HL-60/S4 treated with retinoic acid at 250 ng/mL for 4 days and 3 days (cell line): ENCODE measurements at regions not wholly inside any gene's neighbourhood (a gene's known extent, or its start where the extent isn't known, plus 50 kb on each side); places are given as distances from the start of the nearest gene placed in this dataset.

Experiments
- in situ Hi-C: fragments of 300-500 bp; cut with MboI; formaldehyde crosslinking; loops from 2 replicates; pipeline ENCODE4 v1.7.0; 2022; ENCODE audit warnings: low sequenced_read_pairs

- in situ Hi-C loops = loop anchor here (25.0 kb wide), 1 partner anchor 297 kb away; the partner anchor contains the start of gene RXFP2
These were observed 240.4 kb downstream of the B3GLCT start for GRCh38 chr13:31440132-31440531.

DNA sequence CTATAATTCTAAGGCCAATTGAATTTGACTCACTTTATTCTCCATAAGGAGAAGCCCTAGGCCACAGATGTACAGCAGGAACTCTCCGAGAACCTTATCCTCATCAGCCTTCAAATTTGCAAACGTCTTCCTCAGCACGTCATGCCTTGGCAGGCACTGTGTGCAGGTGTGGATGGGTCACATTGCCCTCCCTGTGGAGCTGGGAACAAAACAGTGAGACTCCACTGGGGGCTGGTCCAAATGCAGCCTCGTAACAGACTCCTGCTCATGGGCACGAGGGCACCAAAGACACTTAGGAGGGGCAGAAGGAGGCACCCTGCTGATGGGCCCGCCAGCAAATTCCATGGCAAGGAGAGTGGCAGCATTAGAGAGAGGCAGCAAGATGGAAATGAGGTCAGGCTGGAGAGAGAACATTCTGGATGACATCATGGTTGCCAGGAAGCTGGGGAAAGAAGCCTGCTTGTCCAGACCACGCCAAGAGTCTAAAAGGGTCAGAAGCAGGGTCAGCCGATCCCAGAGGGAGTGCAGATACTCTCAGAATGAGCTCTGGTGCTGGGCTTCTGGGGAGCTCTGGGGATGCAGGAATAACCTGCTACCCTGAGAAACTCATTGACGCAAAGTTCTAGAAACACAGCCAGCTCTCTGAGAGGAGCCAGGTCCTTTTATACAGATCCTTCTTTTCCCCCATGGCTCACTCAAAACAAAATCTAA is 242.2 kb downstream of the B3GLCT start:
- in situ Hi-C loops = loop anchor here (25.0 kb wide), 1 partner anchor 295 kb away; the partner anchor contains the start of gene RXFP2

DNA sequence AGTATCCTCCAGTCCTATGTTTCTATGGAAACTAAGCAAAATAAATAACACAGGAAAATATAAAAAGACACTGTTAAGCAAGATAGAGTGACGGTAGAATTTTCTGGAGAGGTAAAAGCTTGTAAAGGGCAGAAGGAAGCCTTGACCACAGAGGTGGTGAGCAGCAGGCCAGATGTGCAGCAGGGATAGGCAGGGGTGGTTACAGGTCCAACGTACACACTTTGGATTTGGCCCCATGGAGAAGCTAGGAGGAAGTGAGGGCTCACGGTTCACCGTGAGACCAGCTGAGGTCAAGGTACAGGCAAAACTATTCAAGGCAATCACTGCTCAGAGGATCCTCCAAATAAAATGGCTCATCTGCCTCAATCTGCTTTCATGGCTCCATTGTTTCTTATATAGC is 242.8 kb downstream of the B3GLCT start:
- in situ Hi-C loops = loop anchor here (25.0 kb wide), 1 partner anchor 295 kb away; the partner anchor contains the start of gene RXFP2

DNA sequence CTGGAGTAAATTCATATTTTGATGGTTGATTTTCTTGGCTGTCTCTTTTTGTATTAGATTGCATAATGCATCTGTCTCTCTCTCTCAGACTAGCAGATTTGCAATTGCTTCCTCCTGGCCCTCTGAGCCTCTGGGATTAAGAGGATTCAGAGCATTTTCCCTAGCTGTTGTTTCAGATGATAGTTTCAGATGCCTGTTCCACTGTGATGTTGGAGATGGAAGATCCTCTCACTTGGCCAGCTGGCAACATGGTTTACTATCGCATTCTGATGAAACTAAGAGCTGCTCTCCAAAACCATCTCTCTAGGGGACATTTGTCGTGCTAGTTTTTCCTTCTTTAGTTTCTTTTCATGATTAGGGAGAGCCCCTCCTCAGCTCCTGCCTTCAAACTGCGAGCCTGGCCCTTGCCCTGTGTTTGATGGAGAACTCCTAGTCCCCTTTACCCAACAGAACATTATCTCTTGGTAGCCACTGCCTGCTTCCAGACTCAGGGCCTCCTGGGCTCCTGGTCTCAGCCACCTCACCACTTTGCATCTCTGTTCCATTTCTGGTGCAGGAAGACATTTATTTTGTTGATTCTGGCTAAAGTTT is 244.6 kb downstream of the B3GLCT start:
- in situ Hi-C loops = loop anchor here (25.0 kb wide), 1 partner anchor 293 kb away; the partner anchor contains the start of gene RXFP2

GRCh38 chr13:31452525-31452924 is 252.8 kb downstream of the B3GLCT start:
- in situ Hi-C loops = no loop called here

DNA sequence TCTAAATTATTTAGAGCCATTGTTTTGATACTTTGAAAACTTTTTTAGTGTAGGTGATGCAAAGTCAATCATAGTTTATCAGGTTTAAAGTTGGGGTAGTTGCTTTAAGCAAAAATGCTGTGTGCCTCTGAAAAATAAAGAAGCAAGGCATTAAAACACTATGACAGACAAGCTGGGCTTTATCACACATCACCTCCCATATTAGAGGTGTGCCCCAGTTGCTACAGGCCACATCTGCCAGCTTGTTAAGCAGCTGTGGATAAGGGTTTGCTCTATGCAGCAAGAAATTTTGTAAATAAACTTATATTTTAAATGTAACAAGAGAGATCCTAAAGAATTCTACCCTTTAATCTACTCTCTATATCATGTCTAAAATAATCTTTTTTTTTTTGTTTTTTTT is 255.8 kb downstream of the B3GLCT start:
- in situ Hi-C loops = no loop called here

DNA sequence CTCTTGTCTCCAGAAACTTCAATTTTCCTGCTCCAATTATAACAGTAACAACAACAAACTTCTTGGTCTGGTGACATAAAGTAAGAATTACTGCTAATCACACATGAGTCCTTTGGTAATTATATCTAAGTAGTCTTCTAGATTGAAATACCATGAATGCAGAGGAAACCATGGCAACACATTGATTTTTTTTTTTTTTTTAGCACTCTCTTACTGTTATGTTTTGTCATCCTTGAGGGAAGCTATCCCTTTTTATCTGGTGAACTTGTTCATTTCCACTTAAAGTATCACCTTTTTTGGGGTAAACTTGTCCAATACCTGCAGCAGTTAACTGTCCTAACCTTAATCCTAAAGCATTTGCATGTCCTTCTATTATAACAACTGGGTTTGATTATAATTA is 256.3 kb downstream of the B3GLCT start:
- in situ Hi-C loops = no loop called here

DNA sequence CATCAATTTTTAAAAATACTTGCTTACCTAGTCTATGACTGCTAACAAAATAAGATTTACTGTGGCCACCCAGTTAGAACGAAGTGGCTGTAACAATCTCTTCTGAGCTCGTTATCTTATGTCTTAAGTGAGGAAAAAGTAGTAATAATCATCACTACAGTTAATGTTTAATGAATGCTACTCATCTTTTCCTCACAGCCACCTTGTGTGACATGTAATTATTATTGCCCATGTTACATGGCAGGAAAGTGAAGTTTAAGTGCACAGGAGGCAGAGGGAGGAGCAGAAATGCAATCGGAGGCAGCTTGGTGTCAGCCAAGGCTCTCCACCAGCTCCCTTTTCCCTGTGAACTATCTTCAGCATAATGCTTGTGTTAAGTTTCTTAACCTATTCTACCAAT is 260.3 kb downstream of the B3GLCT start:
- in situ Hi-C loops = no loop called here

DNA sequence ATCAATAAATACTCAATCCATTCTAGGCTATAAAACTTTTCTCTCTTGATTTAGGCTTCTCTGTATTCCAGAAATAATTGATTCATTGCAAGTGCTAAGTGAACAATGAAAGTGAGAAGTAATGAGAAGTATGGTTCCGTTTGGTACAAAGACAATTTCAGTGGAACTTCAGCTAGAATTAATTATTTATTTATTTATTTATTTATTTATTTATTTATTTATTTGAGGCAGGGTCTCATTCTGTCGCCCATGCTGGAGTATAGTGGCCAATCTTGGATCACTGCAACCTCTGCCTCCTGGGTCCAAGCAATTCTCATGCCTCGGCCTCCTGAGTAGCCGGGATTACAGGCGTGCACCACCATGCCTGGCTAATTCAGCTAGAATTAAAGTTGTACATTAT is 262.1 kb downstream of the B3GLCT start:
- in situ Hi-C loops = no loop called here

GRCh38 chr13:31462766-31463165 is 263.0 kb downstream of the B3GLCT start:
- in situ Hi-C loops = no loop called here

DNA sequence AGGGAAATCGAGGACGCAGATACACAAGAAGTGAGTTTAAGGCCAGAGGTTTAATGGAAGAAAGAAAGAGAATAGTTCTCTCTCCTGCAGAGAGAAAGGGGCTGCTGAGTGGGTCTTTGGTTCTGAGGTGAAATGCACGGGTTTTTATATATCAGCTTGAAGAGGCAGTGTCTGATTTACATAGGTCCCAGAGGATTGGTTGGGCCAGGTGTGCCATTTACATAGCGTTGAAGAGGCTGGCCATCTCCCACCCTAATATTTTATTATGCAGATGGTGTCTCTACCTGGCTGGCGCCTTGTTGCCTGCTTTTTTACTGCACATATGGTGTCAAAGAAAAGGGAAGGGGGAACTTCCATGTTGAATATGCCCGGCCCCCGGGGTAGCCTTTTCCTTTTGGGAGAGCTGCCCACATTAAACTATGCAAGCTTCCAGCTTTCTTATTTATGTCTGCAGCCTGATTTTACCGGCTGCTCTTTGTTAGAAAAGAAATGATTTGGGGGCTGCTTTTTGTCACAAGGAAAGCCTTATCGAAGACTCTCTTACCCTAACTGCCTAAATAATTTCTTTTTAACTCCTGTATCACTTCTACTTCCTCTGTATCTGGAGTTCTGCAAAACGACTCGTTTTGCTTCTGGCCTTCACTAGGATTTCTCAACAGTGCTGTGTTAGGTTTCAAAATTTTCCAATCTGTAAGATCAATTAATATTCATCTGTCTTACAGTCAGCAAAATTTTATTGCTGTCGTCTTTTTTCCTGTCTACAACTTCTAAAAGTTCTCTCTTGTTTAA is 268.5 kb downstream of the B3GLCT start:
- in situ Hi-C loops = no loop called here

DNA sequence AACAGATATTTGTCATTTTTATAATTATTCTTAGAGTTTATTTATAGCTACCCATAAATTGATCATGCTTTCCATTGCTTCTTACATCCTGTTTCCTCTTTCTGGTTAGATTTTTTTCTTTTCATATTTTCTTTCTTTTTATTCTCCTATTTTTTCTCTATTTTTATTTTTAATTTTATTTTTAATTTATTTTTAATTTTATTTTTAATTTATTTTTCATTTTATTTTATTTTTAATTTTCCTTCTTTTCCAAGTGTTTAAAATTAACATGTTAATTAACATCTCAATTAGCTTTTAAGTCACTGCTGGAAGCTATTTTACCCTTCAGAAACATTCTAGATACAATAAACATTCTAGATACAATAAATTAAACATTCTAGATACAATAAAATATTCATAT is 269.6 kb downstream of the B3GLCT start:
- in situ Hi-C loops = no loop called here

- in situ Hi-C loops = no loop called here
These were observed 263.1 kb upstream of the RXFP2 start for GRCh38 chr13:31476266-31476665.

DNA sequence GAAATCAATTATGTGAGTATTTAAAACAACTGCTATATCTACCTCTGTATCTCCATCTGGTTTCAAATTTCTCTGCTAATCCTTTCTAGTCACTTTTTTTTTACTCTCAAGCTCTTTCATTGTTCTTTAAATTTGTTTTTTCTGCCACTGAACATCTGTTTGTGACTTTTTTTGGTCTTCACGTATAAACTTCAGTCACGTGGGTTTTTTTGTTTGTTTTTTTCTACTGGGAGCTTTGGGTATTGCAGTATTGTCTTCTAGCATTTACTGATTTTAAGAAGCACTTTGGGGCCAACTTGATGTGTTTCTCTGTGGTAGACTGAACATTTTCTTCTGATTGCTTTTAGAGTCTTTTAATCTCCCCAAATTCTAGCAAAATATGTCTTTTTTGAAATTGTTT is 262.6 kb upstream of the RXFP2 start:
- in situ Hi-C loops = no loop called here

- in situ Hi-C loops = no loop called here
These were observed 261.4 kb upstream of the RXFP2 start for GRCh38 chr13:31477961-31478360.

DNA sequence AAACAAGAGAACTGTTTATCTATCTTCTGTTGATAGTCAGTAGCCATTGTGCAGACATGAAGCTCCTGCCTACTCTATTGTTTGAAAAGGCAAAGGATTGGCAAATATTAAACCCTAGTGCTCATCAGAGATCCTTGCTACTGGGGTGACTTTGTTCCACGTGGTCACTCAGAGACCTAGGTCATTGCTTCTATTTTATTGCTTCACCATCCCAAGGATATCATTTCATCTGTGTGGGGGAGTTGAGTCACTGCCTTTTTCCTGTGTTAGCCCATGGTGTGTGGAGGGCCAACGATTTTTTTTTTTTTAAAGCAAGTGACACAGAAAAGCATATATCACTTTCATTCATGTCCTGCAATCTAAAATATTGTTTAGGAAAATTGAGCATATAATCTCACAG is 254.1 kb upstream of the RXFP2 start:
- in situ Hi-C loops = no loop called here

GRCh38 chr13:31485651-31486051 is 253.7 kb upstream of the RXFP2 start:
- in situ Hi-C loops = no loop called here

DNA sequence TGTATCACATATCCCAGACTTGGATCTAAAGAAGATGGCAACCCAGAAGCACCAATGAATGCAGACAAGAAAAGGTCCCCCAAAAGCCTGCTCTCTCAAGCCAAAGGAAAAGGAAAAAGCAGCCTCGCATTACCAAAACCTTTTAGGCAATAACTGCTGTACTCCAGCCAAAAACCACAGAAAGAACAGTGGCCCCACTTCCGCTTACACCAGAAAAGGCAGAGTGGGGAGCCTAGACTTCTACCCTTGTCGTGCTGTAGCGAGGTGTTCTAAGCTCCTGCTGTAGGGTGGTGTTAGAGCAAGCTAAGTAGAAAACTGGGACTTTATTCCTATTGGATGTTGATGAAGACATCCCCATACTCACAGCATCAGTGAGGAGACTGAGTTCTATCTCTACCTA is 244.0 kb upstream of the RXFP2 start:
- in situ Hi-C loops = no loop called here

DNA sequence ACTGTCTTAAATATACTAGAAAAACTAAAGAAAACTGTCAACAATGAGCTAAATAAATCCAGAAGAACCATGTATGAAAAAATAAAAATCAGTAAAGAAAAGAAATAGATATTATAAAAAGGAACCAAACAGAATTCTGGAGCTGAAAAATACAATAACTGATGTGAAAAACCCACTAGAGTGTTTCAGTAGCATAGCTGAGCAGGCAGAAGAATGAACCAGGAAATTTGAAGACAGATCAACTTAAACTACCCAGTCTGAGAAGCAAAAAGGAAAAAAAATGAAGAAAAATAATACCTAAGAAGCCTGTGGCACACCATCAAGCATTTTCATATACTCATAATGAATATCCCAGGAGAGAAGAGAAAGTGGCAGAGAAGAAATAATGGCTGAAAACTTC is 240.1 kb upstream of the RXFP2 start:
- in situ Hi-C loops = no loop called here

DNA sequence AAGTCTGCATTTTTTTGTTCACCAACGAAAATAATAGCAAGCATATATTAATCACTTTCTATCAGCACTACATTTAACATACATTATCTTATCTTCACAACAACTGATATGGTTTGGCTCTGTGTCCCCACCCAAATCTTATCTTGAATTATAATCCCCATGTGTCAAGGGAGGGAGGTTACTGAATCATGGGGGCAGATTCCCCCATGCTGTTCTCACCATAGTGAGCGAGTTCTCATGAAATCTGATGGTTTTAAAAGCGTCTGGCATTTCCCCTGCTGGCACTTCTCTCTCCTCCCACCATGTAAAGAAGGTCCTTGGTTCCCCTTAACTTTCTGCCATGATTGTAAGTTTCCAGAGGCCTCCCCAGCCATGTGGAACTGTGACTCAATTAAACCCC is 235.7 kb upstream of the RXFP2 start:
- in situ Hi-C loops = no loop called here

- in situ Hi-C loops = no loop called here
These were observed 234.4 kb upstream of the RXFP2 start for GRCh38 chr13:31504918-31505317.

GRCh38 chr13:31512331-31512730 is 227.0 kb upstream of the RXFP2 start:
- in situ Hi-C loops = no loop called here
